Pons (tissue), 1 donor: ENCODE measurements at regions not wholly inside any gene's neighbourhood (a gene's known extent, or its start where the extent isn't known, plus 50 kb on each side); places are given as distances from the start of the nearest gene placed in this dataset.
"Not testable (repeated sequence)": the region's sequence is repeated elsewhere in the genome, so short reads cannot be mapped to it uniquely, and the experiment has no call there.

Source experiments
- DNase-seq: peaks from one replicate; pipeline ENCODE4 v3.0.0-alpha.2; 2016; ENCODE audit warnings: low spot score

DNA sequence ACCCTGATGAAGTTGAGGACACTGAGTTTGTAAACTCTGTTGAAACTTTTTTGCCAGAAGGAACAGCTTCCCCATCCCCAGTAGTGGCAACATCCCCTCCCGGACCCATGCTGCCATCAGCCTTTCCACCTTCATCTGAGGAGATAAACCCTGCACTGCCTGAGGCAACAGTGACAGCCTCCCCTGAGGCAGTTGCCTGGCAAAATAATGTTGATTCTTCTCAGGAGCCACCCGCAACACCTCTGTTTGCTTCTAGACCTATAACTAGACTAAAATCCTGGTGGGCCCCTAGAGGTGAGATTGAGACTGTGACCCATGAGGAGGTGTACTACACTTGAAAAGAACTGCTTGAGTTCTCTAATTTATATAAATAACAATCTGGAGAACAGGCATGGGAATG lies 597.6 kb upstream of the NR3C2 start:
- not testable (repeated sequence) for DNase-seq

DNA sequence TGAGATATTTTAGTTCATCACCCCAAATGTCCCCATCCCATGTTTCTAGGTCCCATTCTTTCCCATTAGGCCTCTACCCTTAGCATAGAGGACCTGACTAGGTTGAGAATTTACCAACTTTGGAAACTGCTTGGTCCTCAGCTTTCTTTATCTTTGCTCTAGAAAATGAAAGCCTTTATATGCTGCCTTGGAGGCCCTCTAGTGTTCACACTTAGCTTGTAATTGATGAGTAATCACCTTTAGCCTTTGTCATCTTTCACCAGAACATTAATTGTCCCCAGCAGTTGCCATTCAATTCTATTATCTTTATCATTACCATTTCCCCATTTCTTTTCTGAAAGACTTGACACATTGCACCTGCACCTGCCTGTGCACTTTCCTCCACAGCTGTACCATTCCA lies 589.2 kb upstream of the NR3C2 start:
- DNase-seq = peak; percentile 23

DNA sequence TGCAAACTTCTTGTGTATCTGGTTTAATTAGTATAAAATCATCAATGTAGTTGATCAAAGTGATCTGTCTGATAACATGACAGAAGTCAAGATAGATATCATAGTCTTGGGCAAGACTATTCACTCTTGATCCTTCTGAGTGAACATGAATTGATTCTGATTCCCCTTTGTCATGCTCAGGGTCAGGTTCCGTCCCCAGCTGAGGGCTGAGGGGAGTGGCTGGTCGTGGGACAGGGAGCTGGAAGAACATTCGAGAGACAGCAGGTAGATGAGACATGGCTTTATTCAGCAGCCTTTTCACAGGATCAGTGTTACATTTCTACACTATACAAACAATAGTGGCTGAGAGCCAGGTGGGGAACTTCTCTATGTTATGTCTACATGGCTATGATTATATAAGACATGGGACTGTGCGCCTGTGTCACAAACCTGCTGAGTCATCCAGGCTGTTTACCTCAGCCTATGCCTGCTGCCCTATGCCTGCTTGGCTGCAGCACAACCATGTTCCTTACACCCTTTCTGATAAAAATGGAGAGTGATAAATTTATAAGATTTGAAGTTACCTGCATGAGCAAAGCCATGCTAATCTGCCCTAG lies 586.9 kb upstream of the NR3C2 start:
- DNase-seq = no peak

DNA sequence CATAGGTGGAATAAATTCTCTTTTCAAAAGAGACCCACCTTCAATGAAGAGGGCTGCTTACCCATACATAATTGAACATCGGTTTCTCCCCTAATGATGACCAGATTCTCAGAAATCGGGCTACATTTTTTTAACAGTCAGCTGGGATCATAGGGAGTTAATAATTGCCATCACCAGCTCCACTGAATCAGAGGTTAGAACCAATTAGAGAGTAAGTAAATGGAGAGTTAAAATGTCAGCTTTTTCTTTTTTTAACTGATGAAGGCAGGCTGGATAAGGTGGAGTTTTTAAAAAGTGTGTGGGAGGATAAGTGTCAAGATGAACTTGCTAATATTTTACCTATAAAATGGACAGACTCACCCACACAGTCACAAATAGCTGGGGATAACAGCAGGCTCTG lies 584.5 kb upstream of the NR3C2 start:
- no peak for DNase-seq

DNA sequence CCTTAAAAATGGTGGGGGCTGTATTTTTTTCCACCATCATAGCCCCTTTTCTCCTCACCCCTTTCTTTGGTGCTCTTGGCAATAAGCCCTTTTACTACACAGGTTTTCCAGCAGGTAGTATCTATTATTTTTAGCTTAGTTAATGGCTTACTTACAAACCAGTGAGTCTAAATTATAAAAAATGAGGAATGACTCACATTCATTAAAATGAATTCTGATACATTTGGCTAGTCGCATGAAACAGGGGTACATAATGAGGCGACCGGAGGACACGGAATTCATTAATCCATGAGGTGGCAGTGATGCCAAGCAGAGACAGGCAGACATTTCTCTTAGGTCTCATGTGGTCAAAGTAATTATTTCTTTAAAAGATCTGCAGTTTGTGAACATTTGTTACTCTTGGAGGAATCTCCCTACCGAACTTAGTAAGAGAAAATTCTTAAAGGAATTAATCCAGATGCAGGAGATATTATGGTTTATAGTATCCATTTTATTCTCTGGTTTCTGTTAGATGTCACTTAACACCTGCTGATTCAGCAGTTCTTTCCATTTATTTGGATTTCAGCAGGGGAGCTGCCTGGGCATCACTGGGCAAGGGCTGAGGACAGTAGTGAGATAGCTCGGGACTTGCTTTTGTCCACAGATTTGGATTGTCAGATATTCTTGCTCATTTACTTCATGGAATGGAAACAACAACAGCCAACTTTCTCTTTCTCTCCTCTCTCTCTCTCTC lies 575.0 kb upstream of the NR3C2 start:
- DNase-seq = no peak

DNA sequence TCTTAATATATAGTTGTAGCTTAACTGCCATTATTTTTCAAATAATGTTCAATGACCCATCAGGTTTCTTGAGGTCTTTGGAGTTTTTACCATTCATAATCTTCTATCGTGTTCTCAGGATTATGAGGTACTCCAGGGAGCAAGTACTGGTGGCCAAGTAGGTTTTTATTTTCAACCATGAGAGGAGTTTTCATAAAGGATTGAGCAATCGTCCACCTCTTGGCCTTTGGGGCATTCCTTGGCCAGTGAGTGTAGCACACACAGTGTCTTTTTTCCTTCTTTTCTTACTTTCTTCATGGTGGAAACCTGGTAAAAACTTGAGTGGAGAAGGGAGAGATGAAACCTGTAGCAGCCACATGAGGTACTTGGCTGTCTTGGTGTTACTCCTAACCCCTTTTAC lies 567.0 kb upstream of the NR3C2 start:
- DNase-seq = no peak

DNA sequence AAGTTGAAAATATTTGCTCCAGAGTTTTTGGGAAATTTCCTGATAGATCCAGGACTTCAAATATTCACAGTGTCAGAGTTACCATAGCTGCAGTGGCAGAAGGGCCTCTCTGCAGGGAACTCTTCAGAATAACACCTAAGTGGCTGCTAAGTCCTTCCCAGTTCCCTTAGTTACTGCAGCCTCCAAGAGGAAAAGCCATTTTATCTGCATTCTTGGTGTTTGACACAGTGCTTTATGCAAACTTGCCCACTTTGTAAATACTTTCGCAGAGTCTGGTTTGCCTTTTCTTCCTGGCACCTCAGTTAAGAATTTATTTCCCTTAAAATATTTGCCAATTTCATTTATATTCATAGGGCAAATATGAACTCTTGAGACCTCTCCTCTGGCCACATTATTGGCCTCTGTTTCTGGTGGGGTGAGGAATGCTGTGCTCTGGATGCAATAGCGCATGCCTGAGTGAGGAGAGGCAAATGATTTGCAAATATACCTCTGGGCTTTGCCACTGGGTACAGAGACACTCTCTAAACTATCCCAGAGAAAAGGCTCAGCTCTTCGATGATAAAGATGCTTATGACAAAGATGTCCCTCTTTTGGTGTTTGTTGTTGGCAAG lies 566.3 kb upstream of the NR3C2 start:
- peak; percentile 35 for DNase-seq

DNA sequence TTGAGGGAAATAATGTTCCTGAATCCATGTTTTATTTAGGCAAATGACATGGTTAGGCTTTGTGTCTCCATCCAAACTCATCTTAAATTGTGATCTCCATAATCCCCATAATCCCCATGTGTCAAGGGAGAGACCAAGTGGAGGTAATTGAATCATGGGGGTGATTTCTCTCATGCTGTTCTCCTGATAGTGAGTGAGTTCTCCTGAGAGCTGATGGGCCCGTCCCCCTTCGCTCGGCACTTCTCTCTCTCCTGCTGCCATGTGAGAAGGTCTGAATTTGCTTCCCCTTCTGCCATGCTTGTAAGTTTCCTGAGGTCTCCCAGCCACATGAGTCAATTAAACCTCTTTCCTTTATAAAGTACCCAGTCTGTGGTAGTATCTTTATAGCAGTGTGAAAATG lies 563.0 kb upstream of the NR3C2 start:
- no peak for DNase-seq

DNA sequence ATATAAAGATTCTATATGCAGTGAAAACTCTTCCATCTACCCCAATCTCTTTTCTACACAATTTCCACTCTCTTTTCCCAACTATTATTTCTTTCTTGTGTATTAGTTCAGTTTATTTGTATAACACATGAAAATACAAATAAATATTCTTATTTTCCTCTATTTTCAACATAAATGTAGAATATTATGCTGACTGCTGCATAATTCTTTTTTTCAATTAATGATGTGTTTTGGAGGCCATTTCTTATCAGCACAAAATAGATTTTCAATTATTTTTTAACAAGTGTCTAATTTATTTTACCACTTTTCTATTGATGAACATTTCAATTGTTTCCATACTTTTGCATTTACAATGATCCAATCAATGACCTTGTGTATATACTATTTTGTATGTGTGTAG lies 557.7 kb upstream of the NR3C2 start:
- no peak for DNase-seq

DNA sequence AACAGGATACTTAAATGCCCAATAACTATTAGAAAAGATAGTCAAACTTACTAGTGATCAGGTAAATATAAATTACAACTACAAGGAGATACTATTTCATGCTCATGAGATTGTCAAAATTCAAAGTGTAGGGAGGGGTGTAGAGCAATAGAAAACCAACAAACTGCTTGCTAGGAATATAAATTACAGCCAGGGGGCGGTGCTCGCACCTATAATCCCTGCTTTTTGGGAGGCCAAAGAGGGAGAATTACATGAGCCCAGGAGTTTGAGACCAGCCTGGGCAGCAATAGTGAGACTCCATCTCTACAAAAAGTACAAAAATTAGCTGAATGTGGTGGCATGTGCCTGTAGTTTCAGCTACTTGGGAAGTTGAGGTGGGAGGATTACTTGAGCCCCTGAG lies 556.5 kb upstream of the NR3C2 start:
- DNase-seq = no peak

DNA sequence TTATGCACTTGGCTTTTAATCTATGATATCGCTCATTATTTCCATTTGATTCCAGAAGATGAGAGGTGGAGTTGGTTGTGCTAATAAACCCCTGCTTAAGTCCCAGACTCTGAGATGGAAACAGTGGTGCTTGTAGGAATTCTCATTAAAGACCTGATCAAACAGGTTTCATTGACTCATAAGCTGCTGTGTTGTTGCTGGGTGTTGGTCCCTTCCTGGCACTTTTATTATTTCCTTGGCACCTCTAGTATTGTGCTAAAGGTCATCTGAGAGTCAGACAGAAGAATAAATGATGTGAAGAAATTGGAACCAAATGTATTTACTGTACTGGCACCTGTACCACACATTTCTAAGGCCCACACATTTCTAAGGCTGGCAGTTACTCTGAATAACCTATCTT lies 544.7 kb upstream of the NR3C2 start:
- DNase-seq = no peak

DNA sequence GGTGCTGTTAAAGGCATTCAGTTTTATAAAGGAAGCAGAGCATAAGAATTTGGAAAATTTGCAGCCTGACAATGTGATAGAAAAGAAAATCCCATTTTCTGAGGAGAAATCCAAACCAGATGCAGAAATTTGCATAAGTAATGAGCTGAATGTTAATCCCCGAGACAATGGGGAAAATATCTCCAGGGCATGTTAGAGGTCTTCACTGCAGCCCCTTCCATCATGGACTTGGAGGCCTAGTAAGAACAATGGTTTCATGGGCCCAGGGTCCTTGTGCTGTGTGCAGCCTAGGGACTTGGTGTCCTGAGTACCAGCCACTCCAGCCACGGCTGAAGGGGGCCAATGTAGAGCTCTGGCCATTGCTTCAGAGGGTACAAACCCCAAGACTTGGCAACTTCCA lies 542.7 kb upstream of the NR3C2 start:
- DNase-seq = no peak

DNA sequence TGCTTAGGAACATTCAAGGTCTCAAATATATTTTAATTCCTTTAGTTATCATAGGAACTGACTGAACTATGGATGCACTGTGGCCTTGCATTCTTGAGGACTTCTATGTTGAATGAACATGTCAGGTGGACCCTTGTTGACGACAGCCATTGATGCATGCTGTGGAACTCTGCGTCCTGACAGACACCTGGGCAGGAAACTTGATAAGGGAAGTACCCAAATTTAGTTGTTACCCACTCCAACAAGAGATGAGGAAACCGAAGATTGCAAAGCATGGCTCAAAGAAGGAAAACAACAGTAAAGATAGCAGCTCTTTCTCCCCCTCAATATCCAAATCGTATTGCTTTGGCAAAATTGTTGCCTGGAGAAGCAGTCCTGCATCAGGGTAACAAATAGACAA lies 540.0 kb upstream of the NR3C2 start:
- no peak for DNase-seq

DNA sequence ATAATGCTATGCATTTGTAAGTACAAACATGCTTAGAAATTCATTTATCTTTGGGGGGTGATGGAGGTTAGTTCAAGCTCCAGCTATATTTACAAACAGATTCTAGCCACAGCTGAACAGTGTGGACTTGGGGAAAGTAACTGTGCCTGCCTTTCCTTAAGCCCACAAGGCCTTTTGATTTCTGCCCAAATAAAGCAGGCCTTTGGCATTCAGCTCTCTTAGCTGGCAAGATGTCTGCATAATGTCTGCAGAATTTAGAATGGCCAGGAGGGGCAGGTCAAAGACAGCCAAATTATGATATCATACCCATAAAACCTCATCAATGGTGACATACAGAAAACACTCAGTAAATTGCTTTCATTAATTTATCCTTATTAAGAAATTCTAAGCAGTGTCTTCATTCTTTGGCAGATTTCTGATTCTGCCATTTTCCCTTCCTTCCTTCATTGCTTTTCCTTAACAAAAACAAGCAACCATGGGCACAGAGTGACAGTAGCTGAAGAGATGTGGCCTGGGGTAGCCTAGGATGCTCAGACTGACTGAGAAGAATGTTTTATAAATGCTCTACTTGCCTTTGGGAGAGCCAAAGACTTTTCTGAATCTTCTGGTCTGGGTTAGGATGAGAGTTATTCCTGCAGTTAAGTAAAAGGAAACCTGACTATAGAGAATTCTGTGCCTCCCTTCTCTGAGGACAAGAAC lies 538.7 kb upstream of the NR3C2 start:
- DNase-seq = peak; percentile 61

DNA sequence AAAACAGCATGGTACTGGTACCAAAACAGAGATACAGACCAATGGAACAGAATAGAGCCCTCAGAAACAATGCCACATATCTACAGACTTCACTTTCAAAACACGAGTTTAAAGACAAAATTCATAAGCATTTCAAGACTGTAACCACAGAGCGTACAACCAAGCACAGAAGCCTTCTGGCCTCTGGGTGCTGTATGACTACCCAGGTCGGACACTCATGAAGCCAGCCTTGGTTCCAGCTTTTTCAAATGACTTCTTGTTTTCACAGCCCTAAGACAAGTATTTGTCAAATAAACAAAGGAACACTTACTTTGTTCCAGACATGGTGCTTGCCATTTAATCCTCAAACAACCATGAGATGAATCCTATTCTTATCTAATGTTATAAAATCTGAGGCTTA lies 536.1 kb upstream of the NR3C2 start:
- DNase-seq = no peak

DNA sequence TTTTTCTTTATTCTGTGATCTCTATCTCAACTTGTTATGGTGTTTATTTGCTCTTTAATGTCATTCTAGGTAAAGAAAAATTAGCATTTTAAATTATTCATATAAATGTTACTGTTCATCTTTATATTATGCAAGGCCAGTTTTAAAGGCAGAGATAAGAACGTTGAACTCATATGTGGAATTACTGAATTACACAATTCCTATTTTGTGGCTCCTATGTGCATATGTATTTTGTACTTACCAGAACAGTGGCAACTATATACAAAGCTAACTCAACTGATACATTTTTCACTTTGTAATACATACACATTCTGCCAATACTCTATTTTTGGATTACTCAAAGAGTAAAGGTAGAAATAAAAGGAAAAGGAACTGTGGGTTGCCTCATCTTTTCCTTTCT lies 533.2 kb upstream of the NR3C2 start:
- DNase-seq = no peak

DNA sequence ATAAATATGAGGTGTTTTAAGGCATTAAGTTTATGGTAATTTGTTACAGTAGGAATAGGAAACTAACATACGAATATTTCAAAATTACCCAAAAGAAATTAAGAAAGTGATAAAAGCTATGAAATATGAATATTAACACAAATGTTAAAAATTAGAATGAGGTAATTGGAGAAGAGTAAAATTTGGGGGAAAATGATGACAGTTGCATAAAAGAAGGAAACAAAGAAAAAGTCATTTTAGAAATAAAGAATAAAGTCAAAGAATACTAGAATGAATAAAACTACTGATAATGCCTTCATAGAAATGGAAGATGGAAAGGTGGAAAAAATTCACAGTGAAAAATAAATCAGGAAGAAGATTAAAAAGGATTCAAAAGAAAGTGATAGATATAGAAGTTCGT lies 522.9 kb upstream of the NR3C2 start:
- no peak for DNase-seq

DNA sequence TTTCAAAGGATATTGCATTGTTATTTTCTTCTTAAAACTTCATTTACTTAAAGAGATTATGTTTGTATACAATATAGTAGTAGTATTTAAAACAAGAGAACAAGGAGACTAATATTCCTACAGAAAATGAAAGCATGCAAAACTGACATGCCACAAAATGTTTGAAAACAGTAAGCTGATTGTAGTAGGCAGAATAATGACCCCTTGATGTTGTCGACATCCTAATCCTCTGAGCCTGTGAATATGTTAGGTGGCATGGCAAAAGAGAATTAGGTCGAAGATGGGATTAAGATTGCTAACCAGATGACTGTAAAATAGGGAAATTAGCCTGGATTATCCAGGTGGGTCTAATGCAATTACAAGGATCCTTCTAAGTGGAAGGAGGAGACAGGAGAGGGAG lies 522.2 kb upstream of the NR3C2 start:
- no peak for DNase-seq

DNA sequence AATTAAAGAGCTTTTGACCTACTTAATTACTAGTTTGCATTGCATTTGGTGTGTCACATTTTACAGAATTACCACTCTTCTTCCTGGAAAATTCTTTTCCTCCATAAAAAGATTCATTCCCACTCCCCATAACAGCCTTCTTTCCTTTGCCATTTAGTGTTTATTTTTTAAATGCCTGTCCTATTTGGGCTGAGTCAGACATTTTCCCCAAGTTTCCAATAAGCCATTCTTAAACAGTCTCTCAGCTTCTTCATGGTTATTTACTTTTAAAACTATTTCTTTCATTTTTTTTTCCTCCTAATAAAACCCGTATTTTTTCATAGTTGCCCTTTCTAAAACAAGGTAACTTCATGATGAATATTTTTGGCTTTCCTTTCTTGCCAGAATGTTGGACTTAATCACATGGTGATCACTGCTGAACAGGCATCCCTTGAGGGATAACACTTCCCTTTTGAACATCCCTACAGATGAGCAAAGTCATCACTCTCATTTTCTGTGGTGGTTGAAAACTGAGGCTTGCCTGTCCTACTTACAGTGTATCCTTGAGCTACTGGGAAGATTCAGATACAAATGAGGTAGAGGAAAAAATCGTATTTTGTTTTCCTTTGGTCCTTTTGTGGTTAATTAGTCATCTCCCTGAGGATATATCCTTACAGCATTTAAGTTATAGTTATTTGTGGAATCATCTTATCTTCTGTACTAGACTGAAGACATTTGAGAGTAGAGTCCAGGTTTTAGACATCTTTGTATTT lies 520.5 kb upstream of the NR3C2 start:
- no peak for DNase-seq

DNA sequence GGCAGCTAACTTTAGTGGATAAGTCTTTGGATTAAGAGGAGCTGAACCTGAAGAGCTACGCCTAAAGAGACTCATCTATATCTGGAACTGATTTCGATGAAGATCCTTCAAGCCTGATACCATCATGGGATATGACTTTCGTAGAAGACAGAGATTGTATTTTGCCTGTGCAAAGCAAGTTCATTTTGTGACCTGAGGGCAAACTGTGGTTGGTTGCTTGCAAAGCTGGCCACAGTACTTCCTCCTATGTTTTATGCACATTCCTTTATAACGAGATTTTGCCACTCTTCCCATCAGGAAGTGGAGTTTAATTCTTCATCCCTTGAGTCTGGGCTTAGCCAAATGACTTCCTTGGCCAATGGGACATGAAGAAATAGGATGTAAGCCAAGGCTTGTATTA lies 519.3 kb upstream of the NR3C2 start:
- DNase-seq = no peak

DNA sequence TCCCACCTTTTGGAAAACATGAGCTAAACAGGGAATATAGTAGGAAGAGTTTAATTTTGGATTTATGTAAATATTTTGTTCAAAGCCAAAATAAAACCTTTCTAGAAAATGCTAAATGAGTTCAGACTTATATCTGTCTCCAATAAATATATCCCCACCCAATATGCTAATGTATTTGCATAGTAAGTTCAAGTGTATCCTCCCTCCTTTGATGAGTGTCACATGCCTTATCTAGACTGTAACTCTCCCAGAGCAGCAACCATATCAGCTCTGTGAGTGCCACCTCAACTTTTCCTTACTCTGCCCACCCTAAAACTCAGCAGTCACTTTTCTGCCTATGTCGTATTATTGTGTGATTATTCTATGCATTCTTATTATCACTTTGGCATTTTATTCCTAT lies 516.1 kb upstream of the NR3C2 start:
- DNase-seq = no peak

DNA sequence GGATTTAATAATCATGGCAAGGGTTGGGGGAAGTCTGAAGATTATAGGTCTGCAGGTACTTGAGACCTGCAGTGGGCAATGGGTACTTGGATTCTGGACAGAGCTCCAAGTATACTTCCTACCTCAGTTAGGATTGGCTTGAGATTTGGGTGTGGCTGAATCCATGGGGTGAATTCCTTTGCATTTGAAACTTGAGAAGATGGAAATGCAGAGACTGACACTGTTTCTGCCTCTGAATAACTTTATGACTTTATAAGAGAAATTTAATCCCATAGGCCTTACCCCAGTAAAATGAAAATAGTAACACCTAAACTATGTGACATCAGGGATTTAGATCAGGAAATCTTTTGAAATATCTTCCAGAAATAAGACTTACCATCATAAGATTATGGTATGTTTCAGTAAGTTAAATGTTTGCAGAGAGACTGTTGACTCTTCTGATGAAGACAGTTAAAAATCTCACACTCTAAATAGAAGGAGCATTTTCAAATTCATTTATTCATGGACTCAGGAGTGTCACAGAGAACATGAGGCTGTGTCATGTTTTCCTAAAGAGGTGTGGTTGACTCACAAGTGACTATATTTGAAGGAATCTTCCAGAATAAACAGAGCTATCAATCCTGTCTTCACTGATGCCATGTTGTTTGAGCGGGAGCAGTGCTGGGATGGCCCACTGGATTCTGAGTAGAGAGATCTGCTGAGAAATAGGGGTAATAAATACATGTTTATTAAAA lies 513.5 kb upstream of the NR3C2 start:
- DNase-seq = no peak
